T-helper 1 cell (primary cell): ENCODE measurements at regions not wholly inside any gene's neighbourhood (a gene's known extent, or its start where the extent isn't known, plus 50 kb on each side); places are given as distances from the start of the nearest gene placed in this dataset.
"Not testable (repeated sequence)": the region's sequence is repeated elsewhere in the genome, so short reads cannot be mapped to it uniquely, and the experiment has no call there.

Experiments
- DNase-seq, 5 donors: peaks; one replicate each; pipeline ENCODE4 v3.0.0-alpha.2; 2012 to 2020

DNA sequence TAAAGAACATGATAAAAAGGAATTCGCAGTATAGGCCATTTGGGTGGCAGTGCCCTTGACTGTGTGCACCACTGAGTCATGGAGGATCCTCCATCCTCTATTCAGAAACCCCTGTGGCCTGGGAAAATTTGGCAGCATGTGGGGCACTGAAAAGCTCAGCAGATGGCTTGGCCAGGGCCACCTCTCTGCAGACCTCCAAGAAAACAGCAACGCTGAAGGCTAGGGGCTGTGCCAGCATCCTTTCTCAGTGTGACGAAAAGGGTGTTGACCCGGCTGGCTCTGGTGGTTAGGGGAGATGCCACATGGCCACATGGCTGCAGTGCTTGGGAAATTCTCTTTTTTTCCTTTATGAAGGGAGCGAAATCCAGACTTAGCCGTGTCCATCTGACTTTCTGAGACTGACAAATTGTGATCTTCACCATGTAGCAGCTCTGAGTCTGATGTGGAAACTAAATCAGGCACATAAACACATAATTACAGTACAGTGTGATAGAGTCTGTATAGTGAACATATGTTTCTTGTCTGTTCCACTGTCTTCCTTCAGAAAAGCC lies 178.0 kb downstream of the KCTD12 start:
- no peak for DNase-seq

DNA sequence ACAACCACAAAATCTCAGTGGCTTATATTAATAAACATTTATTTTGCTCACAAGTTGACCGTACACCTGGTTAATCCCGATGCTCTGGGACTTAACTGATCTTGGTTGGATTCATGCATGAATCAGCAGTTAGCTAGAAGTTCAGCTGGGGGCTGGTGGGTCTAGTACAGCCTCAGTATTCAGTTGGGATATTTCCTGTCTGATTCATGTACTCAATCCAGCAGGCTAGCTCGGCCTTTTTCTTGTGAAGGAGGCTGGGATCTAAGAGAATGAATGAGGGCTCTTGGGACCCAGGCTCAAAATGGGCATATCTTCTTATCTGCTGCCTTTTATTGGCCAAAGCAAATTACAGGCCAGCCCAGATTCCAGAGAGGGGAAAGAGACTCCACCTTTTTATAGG lies 178.8 kb downstream of the KCTD12 start:
- no peak for DNase-seq

DNA sequence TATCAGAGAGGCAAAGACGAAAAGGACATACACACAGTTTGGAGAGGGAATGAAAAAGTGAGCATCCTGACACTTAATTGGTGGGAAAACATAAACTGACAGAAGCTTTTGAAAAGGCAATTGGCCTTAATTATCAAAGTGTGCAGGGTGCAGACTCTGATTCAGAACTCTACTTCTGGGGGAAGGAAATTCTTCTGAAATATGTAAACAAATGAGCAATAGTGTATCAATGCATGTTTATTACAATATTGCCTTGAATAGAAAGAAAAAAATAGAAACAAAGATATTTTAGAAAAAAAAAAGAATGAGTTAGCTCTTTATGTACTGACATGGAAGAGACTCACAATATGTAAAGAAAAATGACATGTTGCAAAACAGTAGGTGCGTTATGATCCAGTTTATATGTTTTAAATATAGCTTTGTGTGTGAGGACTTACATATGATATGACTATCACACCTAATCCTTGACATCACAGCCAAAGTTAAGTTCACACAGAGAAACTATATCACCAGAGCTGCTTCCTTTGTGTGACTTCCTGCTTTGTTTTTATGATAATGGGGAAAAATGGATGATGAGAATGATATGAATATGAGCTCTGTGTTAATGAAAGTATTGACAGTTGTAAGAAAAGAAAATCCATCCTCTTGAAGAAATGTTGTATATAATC lies 182.4 kb downstream of the KCTD12 start:
- DNase-seq = no peak

DNA sequence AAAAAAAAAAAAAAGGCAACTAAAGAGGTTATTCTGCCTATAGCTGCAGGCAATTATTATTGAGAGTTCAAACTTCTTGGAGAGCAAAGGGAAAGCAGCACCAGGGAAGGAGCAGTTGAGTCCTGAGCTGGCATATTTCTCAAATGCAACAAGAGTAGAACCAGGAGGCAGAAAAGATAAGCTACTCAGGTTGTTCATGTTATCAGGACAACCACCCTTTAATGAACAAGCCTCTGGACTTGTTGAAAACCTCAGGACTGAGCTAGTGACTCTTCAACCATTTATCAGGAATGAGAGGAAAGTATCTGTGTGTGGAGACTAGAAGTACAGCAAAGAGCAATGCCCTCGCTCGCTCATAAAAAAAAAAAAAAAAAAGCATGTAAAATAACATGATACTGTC lies 183.0 kb downstream of the KCTD12 start:
- DNase-seq = no peak

DNA sequence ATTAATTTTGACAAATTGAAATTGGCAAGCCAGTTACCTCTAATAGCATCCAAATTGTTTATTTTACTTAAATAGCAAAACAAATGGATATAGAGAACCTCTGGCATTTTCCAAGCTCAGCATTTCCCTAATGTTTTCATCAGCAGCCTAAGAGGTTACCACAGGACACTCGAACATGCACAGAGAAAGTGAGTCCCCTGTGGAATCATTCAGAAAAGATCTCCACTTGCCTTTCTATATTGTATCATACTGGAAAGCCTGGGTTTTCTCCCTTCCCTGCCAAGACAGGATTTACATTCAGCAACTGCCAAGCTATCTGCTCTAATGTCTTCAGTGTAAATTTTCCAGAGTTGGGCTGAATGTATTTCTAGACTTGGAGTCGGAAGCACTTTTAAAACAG lies 188.9 kb downstream of the KCTD12 start:
- DNase-seq = no peak

DNA sequence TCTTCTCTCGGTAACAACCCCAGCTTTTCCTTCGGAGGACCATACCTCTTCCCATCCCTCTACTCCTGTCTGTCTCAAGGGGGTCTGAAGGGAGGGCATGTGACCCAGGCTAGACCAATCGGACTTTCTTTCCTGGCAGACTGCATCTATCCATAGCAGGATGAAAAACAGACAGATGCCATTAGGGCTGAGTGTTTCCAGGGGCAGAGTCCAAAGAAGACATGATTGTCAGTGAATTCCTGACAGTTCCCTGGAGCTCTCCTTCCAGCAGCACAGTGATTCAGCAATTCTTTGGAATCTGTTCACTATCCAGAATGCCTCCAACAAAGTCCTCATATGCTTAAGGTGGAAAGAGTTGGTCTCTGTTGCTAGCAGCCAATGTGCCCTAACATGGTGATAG lies 189.8 kb downstream of the KCTD12 start:
- no peak for DNase-seq

DNA sequence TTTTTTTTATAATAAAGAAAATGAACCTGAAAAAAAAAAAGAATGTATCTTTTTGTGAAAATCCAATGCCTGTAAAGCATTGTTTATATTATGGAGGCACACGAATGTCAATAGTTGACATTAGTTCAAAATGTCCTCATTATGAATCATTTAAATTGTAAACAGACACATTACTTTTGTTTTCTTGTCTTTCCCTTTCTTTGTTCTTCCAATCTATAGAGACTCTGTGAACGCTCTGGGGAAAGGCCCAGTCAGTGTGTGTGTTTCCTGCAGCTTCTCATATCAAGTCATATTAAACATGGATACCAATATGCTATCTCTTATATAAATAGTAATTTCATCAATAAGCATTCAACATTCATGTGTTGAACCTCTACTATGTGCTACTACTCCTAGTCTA lies 193.1 kb downstream of the KCTD12 start:
- no peak for DNase-seq

DNA sequence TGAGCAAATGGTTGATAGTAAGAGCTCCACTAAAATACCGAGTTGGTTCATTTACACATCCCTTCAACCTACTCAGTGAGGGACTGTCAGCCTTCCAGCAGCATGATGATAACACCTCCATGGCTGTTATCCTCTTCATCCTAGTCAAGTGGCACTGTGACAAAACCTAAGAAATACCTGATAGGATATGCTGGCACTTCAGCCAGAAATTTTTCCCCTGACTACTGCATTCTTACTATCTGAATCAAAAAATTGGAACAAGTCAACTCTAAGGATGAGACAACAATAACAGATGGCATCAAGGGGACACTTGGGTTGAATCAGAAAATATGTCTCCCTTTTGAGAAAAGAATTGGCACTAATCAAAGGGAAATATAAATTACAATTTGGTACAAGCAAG lies 193.9 kb downstream of the KCTD12 start:
- no peak for DNase-seq

DNA sequence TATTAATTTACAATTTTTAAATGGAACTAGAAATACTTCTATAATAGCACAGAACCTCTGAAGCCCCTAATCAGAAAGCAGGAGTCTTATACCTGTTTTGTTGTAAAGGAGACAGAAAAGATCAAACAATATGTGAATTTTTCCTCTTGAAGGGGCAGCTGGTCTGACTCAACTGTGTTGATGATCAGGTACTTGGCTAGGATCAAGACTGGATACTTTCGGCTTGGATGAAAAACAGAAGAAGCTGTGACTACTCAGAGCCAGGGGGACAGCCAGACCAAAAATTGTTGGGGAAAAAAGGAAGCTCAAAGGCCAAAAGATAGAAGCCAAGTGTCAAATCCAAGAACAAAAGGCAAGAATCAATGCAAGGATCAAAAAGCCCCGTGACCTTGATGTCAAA lies 195.6 kb downstream of the KCTD12 start:
- DNase-seq = no peak

DNA sequence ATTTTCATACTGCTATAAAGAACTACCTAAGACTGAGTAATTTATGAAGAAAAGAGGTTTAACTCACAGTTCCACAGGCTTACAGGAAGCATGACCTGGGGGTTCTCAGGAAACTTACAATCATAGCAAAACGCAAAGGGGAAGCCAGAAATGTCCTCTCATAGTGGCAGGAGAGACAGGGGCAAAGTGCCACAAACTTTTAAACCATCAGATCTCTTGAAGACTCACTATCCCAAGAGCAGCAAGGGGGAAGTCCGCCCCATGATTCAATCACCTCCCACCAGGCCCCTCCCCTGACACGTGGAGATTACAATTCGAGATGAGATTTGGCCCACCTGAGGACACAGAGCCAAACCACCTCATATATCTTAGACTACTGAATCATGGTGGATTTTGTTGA lies 198.7 kb downstream of the KCTD12 start:
- DNase-seq = no peak

DNA sequence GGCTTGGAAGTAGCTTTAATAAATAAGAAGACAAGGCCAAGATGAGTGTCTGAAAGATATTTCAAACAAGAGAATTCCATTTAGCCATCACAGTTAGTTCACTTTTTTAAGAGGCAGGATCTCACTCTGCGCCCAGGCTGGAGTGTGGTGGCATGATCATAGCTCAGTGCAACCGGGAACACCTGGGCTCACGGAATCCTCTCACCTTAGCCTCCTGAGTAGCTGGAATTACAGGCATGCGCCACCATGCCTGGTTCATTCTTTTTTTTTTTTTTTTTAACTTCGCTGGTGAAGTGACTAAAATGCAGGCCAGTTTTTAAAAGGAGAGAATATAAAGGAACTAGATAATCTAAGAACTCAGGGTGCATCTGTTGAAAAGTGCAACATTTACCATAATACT lies 200.3 kb downstream of the KCTD12 start:
- DNase-seq = no peak

DNA sequence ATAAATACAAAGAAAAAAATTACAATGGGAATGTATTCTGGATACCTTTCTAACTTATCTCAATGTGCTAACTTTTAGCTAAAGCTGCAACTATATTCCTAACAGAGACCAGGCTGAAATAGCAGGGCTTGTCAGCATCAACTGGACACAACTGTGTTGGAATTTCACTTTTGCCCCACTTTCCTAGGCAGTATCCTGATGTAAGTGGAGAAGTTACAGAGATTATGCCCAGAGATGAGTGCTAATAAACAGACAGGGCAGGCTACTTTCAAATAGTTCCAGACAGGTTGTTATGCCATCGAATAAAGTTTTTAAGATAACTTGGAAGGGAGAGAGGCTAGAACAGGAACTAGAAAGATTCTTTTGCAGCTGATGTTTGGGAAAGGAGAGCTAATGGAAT lies 201.9 kb downstream of the KCTD12 start:
- no peak for DNase-seq

DNA sequence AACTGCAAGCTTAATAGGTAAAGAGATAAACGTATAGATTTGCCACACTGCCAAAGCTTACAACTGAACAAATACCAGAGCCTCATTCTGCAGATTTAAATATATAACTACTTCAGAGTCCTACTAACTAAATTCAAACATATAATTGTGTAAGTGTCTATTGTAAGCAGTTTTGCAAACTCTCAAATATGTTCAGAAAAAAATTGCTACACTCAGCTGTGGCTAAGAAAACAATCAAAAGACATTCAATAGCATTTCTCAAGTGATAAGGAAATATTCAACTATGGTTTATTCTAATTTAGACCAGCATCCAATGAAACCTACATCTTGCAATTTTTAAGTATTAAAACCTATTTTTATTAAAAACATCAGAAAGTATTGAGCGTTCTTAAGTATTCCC lies 202.4 kb downstream of the KCTD12 start:
- no peak for DNase-seq

DNA sequence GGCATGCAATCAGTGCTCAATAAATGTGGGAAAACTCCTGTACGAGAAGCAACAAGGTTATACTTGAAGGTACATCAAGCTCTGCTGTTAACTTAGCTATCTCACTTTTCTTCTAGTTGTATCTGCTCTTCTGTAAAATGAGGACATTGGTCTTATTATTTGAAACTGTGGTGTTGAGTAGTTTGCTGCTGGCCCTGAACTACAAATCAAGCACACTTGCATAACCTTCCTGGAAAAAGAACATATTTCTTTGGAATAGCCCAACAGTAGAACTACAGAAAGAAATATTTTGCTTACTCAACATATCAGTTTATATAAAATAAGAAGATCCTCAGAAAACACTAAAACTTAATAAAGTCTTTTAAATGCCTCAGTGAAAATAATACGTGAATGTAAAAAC lies 203.0 kb downstream of the KCTD12 start:
- DNase-seq = no peak

DNA sequence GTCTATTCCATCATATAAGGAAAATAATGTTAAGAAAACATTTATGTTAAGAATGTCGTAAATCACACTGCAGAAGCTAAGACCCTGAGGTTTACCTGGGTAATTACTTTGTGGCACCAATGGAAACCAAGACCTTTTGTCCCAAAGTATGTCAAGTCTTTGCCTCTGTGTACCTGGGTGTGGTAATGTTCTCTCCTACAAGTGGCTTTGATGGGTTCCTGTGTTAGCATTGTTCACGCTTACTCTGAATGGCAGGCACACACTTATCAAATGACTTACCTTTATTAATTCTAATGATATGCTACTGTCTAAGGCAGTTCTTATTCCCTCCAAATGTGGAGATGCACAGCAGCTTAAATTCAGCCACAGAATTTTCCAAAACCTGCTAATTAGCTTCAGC lies 206.1 kb downstream of the KCTD12 start:
- no peak for DNase-seq

DNA sequence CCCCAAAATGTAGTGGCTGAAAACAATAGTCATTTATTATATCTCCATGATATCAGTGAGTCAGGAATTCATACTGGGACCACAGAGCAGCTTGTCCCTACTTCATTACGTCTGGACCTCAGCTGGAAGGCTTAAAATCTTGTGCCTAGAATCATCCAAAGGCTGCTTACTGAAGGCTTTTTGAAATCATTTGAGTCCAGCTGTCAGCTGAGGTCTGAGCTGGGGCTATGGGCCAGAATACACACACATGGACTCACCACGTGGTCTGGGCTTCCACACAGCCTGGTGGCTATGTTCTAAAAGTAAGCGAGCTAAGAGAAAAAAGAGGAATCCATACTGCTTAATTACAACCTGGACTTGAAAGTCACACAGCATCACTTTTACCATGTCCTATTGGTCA lies 209.2 kb downstream of the KCTD12 start:
- DNase-seq = no peak

DNA sequence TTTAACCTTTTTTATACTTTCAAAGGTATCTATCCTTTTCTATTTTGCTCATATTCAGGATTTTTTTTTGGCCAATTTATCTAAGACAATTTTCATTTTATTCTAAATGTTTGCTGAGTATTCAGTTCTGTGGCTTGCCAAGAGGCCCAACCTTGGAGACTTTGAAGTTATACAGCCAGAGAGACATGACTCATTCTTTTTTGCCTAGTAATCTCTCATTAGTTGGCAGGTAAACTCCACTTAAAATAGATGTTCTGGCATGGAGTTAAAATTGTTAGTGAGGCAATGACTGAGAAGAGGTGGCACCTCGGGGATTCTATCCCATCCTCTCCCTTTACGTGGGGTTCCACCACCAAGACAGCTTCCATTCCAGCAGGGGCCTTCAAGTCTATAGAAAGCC lies 213.8 kb downstream of the KCTD12 start:
- DNase-seq = no peak

DNA sequence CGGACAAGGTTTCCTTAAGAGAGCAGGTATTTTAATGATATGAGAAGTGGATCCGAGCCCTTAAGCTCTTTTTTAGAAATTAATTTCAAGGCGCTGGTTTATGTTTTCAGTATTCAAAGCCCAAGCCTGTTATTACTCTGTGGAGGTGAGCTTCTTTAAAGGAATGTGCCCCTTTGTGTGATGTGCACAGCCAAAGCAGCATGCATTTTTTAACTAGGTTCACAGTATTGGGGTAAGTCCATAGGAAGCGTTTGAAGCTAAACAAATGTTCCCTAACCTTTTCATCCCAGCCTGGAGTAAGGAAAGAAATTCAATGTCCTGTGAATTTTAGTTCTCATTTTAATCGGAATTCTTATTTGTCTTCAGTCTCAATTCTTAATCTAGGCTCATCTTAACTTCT lies 217.5 kb downstream of the KCTD12 start:
- DNase-seq = no peak

DNA sequence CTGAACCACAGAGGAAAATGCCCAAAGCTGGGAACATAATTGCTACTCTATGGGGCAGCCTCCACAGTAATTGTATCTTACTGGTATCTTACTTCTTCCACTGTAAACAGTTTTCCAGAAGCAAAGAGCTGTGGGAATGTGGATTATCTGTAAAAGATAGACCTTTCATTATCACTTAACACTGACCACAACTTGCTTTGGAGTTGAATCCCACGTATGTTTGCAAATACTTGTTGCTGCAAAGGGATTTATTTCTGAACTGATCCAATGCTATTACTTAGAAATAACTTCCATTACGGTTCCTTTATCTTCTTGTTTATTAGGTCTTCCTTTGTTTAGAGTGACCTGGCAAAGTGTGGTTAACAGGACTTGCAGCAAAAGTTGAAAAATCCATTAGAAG lies 218.1 kb downstream of the KCTD12 start:
- DNase-seq = no peak

DNA sequence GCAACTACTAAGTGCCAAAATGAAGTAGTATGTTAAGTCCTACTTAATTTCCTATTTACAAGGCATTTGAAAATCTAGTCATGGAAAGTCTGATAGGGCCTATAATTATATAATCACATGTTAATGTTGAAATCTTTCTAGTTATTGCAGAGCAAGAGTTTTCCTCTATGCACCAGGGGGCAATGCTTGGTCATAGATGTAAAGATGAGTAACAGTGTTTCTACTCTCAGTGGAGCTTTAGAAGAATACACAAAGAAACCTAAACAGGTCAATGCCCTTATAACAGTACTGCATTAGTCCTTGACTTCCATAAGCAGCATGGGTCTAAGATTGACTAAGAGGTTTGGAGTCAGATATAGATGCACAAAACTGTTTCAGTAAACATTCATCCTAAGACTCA lies 218.7 kb downstream of the KCTD12 start:
- DNase-seq = peak in 1 of 5 donors; percentile 2

DNA sequence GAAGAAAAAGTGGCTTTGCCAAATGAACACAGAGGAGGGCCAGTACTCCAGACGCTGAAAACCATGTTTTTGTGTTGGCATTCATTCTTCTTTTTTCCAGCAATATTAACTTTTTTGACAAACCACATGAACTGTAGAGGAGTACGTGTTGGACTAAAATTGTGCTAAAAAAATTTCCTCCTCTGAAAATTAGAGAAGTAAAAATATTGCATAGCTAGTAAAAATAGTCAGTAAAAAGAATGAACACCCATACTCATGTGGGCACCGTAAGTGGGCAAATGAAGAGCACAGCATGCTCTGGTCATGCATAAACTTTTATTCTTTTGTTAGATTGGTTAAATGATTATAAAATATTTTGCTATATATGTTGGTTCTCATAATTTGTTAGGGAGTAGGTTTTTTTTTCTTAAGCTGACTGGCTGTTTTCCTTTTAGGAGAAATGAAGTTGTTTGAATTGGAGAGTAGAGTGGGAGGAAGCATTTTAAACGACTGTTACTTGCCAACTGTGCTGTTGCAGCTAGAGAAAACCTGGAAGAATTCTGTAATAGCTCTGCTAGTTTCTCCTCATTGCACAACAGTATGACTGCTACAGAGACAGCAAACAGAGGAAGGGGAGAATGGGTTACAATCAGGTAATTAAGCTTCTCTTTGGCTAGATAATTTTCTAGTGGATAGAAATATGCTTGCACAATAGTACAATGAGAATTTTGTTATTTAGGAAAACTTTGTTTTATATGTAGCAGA lies 222.4 kb downstream of the KCTD12 start:
- no peak for DNase-seq

DNA sequence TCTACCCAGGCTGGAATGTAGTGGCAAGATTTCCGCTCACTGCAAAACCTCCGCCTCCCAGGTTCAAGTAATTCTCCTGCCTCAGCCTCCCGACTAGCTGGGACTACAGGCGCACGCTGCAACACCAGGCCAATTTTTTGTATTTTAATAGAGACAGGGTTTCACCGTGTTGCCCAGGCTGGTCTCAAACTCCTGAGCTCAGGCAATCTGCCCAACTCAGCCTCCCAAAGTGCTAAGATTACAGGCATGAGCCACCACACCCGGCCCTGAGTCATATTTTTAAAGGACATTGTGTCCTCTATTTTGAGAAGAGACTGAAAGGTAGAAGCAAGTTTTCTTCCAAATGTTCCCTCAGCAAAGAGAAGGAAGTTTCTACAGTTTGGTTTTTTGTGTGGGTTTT lies 227.1 kb downstream of the KCTD12 start:
- not testable (repeated sequence) for DNase-seq

DNA sequence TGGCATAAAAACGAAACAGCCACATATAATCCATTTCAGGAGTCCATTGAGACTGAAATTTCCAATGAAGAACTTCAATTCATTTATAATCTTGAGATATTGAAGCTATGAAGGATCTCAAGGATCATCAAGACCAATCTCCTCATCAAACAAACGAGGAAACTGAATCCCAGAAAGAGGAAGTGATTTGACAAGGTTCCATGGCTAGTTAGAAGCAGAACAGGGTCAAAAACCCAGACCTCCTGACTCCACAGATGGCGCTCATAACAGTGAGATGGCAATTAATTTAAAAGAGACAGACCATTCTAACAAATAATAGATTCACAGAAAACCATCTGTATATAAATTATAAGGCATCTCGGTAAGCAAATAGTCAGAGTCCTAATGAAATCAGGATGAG lies 229.7 kb downstream of the KCTD12 start:
- DNase-seq = no peak

DNA sequence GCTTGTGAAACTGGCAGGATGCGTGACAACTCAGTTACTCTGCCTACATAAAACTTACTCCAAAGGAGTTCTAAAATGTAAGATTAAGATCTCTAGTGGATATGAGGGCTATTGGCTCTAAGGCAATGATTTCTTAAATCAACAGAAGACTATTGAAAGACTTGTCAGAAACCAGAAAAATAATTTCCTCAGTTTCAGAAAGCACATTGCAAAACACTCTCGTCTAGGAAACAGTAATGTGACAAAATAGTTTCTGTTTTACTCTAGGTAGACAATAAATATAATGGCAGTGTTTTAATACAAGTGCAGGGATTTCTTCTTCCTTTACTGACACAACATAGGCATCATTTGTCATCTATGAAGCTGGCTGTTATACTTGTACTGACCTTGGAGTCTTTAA lies 230.1 kb downstream of the KCTD12 start:
- DNase-seq = no peak

DNA sequence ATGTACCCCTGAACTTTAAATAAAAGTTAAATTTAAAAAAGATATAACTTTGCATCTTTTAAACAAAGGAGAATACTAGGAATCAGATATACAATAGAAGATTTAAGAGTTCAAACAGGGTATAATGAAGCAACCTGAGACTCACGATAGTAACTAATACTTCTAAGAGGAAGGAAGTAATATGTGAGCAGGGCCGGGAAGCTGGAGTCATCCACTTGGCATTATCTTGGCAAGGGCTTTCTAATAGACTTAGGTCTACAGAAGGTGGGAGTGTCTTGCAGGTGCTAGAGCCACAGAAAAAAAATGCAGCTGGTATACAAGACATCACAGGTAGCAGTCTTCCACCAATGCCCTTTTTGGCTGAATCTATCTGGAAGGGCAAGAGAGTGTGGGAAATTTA lies 231.9 kb downstream of the KCTD12 start:
- no peak for DNase-seq
